ENCODE measurements at regions not wholly inside any gene's neighbourhood (a gene's known extent, or its start where the extent isn't known, plus 50 kb on each side); places are given as distances from the start of the nearest gene placed in this dataset.
A peak's percentile ranks its signal among the peaks of the same experiment; 100 is the strongest.

GRCh38 chr2:5387406-5387805 is 304.8 kb upstream of the SOX11 start:
- Histone ChIP-seq H3K36me3 (no peaks in the 10 kb centered on the region), H3K27me3 (no peaks in the 10 kb centered on the region), H3K4me1 (no peaks in the 10 kb centered on the region), H3K9me3 (no peaks in the 10 kb centered on the region), H3K27ac (no peak overlapping the region), H3K4me3 (replicated peaks in 1 of 3) (no peak overlapping the region)
- DNase-seq: no peak
- intact Hi-C loops (cut with DNase I): no loop called here
- TF ChIP-seq POLR2A (IDR thresholded peaks at IDR 0.05): no peak
- TF ChIP-seq CTCF (IDR thresholded peaks at IDR 0.05): no peak
- 72 to 77% methylated on average over 2 of the region's 2 CpGs for WGBS, 2 donors

GRCh38 chr2:5389740-5390139 is 302.4 kb upstream of the SOX11 start:
- Histone ChIP-seq H3K27me3 (no peaks in the 10 kb centered on the region), H3K36me3 (no peaks in the 10 kb centered on the region), H3K27ac (no peak overlapping the region), H3K9me3 (no peaks in the 10 kb centered on the region), H3K4me1 (no peaks in the 10 kb centered on the region), H3K4me3 (replicated peaks in 1 of 3) (no peak overlapping the region)
- TF ChIP-seq POLR2A (IDR thresholded peaks at IDR 0.05) (no peak), CTCF (IDR thresholded peaks at IDR 0.05) (no peak)
- DNase-seq: no peak
- WGBS, 2 donors: 86 to 89% methylated on average over 5 of the region's 5 CpGs
- intact Hi-C loops (cut with DNase I): no loop called here

- Histone ChIP-seq H3K36me3 (no peaks in the 10 kb centered on the region), H3K9me3 (no peaks in the 10 kb centered on the region), H3K27ac (no peak overlapping the region), H3K4me1 (no peaks in the 10 kb centered on the region), H3K27me3 (no peaks in the 10 kb centered on the region), H3K4me3 (replicated peaks in 1 of 3) (no peak overlapping the region)
- intact Hi-C loops (cut with DNase I): no loop called here
- WGBS, 2 donors: 40 to 46% methylated on average over 5 of the region's 5 CpGs
- TF ChIP-seq POLR2A (IDR thresholded peaks at IDR 0.05) (no peak), CTCF (IDR thresholded peaks at IDR 0.05) (no peak)
- DNase-seq: peak in 1 of 2 donors; percentile 4
Observed at GRCh38 chr2:5391362-5391761, 300.8 kb upstream of the SOX11 start.

GRCh38 chr2:5392658-5393057 is 299.5 kb upstream of the SOX11 start:
- Histone ChIP-seq H3K9me3 (no peaks in the 10 kb centered on the region), H3K4me1 (no peaks in the 10 kb centered on the region), H3K27me3 (no peaks in the 10 kb centered on the region), H3K27ac (no peak overlapping the region), H3K4me3 (replicated peaks in 1 of 3) (no peak overlapping the region), H3K36me3 (no peaks in the 10 kb centered on the region)
- no peak for DNase-seq
- intact Hi-C loops (cut with DNase I): no loop called here
- TF ChIP-seq POLR2A (IDR thresholded peaks at IDR 0.05): no peak
- TF ChIP-seq CTCF (IDR thresholded peaks at IDR 0.05): no peak
- WGBS, 2 donors: 81 to 83% methylated on average over 4 of the region's 4 CpGs

- Histone ChIP-seq H3K4me3 (replicated peaks in 1 of 3) (no peak overlapping the region), H3K9me3 (no peaks in the 10 kb centered on the region), H3K27me3 (no peaks in the 10 kb centered on the region), H3K27ac (no peak overlapping the region), H3K36me3 (no peaks in the 10 kb centered on the region), H3K4me1 (no peaks in the 10 kb centered on the region)
- TF ChIP-seq POLR2A (IDR thresholded peaks at IDR 0.05) (no peak), CTCF (IDR thresholded peaks at IDR 0.05) (no peak)
- intact Hi-C loops (cut with DNase I): no loop called here
- WGBS, 2 donors: 46 to 48% methylated on average over 2 of the region's 2 CpGs
- no peak for DNase-seq
Observed at GRCh38 chr2:5393474-5393873, 298.7 kb upstream of the SOX11 start.

Data from thyroid gland (tissue), 4 donors.